ENCODE measurements at regions not wholly inside any gene's neighbourhood (a gene's known extent, or its start where the extent isn't known, plus 50 kb on each side); places are given as distances from the start of the nearest gene placed in this dataset.

GRCh38 chr2:204367466-204367865 is 177.8 kb upstream of the PARD3B start:
- TF ChIP-seq CTCF (IDR thresholded peaks at IDR 0.05; ENCODE audit: low read depth, low read length, poor library complexity, severe bottlenecking): no peak
- no peak for TF ChIP-seq EZH2phosphoT487 (IDR thresholded peaks at IDR 0.05; ENCODE audit: borderline replicate concordance, low read length)

All from DOHH2 (cell line).